ENCODE measurements at regions not wholly inside any gene's neighbourhood (a gene's known extent, or its start where the extent isn't known, plus 50 kb on each side); places are given as distances from the start of the nearest gene placed in this dataset.

DNA sequence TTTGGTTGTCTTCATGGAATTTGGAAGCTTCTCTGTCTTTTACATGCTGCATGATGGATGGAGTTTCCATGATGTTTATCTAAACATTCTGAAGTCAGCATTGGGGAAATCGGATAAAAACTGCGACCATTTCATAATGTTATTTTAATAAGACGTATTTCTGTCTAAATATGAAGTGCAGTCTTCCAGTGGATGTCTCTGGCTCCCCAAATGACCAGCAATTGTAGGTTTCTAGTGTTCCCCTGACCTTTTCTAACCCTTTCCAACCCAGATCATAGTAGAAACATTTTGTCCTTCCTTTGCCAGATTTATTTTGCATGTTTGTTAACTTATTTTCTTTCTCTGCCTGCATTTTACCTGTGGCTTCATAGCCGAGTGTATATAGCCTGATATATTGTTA lies 559.3 kb downstream of the ADCYAP1 start:
- no peak for TF ChIP-seq GATA2 (IDR thresholded peaks at IDR 0.05; ENCODE audit: low read depth, low read length)
- no peak for TF ChIP-seq GATA3 (IDR thresholded peaks at IDR 0.05; ENCODE audit: low read depth, low read length)
